A549 (cell line): ENCODE measurements at regions not wholly inside any gene's neighbourhood (a gene's known extent, or its start where the extent isn't known, plus 50 kb on each side); places are given as distances from the start of the nearest gene placed in this dataset.

Source experiments
- ESRRA ChIP-seq: fragments of 150-350 bp; IDR thresholded peaks from 2 replicates; pipeline ENCODE4 v1.6.1; 2014; ENCODE audit warnings: mild to moderate bottlenecking, low read length, borderline replicate concordance
- HOXA7 ChIP-seq: fragments of 250-450 bp; sonication (Bioruptor Pico); IDR thresholded peaks from 2 replicates; pipeline ENCODE4 v1.5.0; 2020; ENCODE audit warnings: mild to moderate bottlenecking, moderate library complexity
- JUNB ChIP-seq: fragments of >200 bp; sonication (Bioruptor Twin); formaldehyde crosslinking; IDR thresholded peaks from 2 replicates; pipeline ENCODE4 v1.6.1; 2016
- POLR2A ChIP-seq: IDR thresholded peaks from 2 replicates; pipeline ENCODE4 v1.6.1; 2012; ENCODE audit warnings: mild to moderate bottlenecking, low read length
- TF ChIP-seq, protein P1 (sequence below): fragments of >200 bp; sonication (Bioruptor Twin); formaldehyde crosslinking; IDR thresholded peaks from 3 replicates; pipeline ENCODE4 v1.5.1; 2016

DNA sequence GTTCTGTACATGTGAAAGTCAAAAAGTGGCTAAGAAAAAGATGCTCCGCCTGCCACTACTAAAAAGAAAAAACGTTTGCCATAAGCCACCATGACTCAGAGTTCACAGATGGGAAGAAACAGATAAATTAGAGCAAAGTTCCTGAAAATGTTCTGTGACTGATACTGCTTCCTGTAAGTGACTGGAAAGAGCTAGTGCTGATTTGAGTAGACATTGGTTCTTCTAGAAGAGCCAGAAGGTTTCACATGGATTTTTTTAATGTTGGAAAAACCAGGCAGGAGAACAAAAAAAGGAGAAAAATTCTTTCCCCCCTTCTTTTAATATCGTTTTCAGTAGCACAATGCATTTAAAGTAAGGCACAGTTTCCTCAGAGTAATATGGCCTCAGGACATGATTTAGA lies 221.4 kb downstream of the HLX start:
- TF ChIP-seq ESRRA, result no peak
- TF ChIP-seq, protein P1, sequence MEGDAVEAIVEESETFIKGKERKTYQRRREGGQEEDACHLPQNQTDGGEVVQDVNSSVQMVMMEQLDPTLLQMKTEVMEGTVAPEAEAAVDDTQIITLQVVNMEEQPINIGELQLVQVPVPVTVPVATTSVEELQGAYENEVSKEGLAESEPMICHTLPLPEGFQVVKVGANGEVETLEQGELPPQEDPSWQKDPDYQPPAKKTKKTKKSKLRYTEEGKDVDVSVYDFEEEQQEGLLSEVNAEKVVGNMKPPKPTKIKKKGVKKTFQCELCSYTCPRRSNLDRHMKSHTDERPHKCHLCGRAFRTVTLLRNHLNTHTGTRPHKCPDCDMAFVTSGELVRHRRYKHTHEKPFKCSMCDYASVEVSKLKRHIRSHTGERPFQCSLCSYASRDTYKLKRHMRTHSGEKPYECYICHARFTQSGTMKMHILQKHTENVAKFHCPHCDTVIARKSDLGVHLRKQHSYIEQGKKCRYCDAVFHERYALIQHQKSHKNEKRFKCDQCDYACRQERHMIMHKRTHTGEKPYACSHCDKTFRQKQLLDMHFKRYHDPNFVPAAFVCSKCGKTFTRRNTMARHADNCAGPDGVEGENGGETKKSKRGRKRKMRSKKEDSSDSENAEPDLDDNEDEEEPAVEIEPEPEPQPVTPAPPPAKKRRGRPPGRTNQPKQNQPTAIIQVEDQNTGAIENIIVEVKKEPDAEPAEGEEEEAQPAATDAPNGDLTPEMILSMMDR, result no peak
- no peak for TF ChIP-seq HOXA7 (CRISPR knock-in tag)
- no peak for TF ChIP-seq JUNB
- no peak for TF ChIP-seq POLR2A
